WTC11 (cell line): ENCODE measurements at regions not wholly inside any gene's neighbourhood (a gene's known extent, or its start where the extent isn't known, plus 50 kb on each side); places are given as distances from the start of the nearest gene placed in this dataset.

Experiments used
- ATAC-seq: fragments of 200-7000 bp; cut with Tn5 transposase; 2 replicates; pipeline ENCODE4 v1.10.0; 2021; ENCODE audit warnings: mild to moderate bottlenecking, moderate library complexity
- CTCF ChIA-PET: fragments of 300-600 bp; sonication (Branson Sonifier 250); formaldehyde crosslinking; loops from one replicate; lab custom pipeline; 2021; ENCODE audit warnings: antibody characterized with exemption; lab: Charles Lee
- POLR2A ChIA-PET: fragments of 350-600 bp; sonication (Branson Sonifier 250); formaldehyde crosslinking; loops from one replicate; lab custom pipeline; 2021; ENCODE audit warnings: antibody characterized with exemption; lab: Charles Lee
- DNase-seq: peaks from one replicate; pipeline ENCODE4 v3.0.0; 2021; ENCODE audit warnings: low spot score
- H3K27ac Mint-ChIP-seq: 2 replicates; pipeline ENCODE4 v1.8.0; 2021; ENCODE audit warnings: mixed read lengths
- H3K27me3 Mint-ChIP-seq: 2 replicates; pipeline ENCODE4 v1.8.0; 2021; ENCODE audit warnings: low read depth, mild to moderate bottlenecking, moderate library complexity, mixed read lengths
- H3K36me3 Mint-ChIP-seq: 2 replicates; pipeline ENCODE4 v1.8.0; 2021; ENCODE audit warnings: mixed read lengths
- H3K4me1 Mint-ChIP-seq: 2 replicates; pipeline ENCODE4 v1.8.0; 2022; ENCODE audit warnings: mixed read lengths
- H3K4me3 Mint-ChIP-seq: 2 replicates; pipeline ENCODE4 v1.8.0; 2021; ENCODE audit warnings: mild to moderate bottlenecking, moderate library complexity, mixed read lengths
- H3K9me3 Mint-ChIP-seq: 2 replicates; pipeline ENCODE4 v1.8.0; 2021; ENCODE audit warnings: mixed read lengths
- E2F1 ChIP-seq: sonication (generic); formaldehyde crosslinking; IDR thresholded peaks from 2 replicates; pipeline ENCODE4 v1.8.0; 2022; ENCODE audit warnings: mild to moderate bottlenecking, missing genetic modification reagents
- EMX1 ChIP-seq: fragments of 250-450 bp; sonication (Bioruptor Pico); IDR thresholded peaks from 2 replicates; pipeline ENCODE4 v1.8.0; 2021; ENCODE audit warnings: mild to moderate bottlenecking
- ESRRA ChIP-seq: sonication (generic); formaldehyde crosslinking; IDR thresholded peaks from 2 replicates; pipeline ENCODE4 v1.8.1; 2022; ENCODE audit warnings: mild to moderate bottlenecking, missing genetic modification reagents, borderline replicate concordance
- HMGXB4 ChIP-seq: sonication (generic); formaldehyde crosslinking; IDR thresholded peaks from 2 replicates; pipeline ENCODE4 v1.8.1; 2023; ENCODE audit warnings: mild to moderate bottlenecking, moderate library complexity, missing genetic modification reagents
- IRF1 ChIP-seq: sonication (generic); formaldehyde crosslinking; IDR thresholded peaks from 2 replicates; pipeline ENCODE4 v1.8.0; 2023; ENCODE audit warnings: missing genetic modification reagents
- KAT7 ChIP-seq: sonication (generic); formaldehyde crosslinking; IDR thresholded peaks from 2 replicates; pipeline ENCODE4 v1.8.1; 2023; ENCODE audit warnings: missing genetic modification reagents, mild to moderate bottlenecking, borderline replicate concordance
- MXD4 ChIP-seq: fragments of 250-450 bp; sonication (Bioruptor Pico); IDR thresholded peaks from 2 replicates; pipeline ENCODE4 v1.8.0; 2021; ENCODE audit warnings: mild to moderate bottlenecking, moderate library complexity, borderline replicate concordance
- NFATC4 ChIP-seq: fragments of 250-450 bp; sonication (Bioruptor Pico); IDR thresholded peaks from 2 replicates; pipeline ENCODE4 v1.9.0; 2021; ENCODE audit warnings: mild to moderate bottlenecking
- NR3C1 ChIP-seq: sonication (generic); formaldehyde crosslinking; conservative IDR thresholded peaks from 2 replicates; pipeline ENCODE4 v1.8.1; 2023; ENCODE audit warnings: low read depth, mild to moderate bottlenecking, missing genetic modification reagents
- OVOL2 ChIP-seq: fragments of 250-450 bp; sonication (Bioruptor Pico); IDR thresholded peaks from 2 replicates; pipeline ENCODE4 v1.9.0; 2021; ENCODE audit warnings: mild to moderate bottlenecking, borderline replicate concordance
- RELA ChIP-seq: sonication (generic); formaldehyde crosslinking; IDR thresholded peaks from 2 replicates; pipeline ENCODE4 v1.8.1; 2022; ENCODE audit warnings: missing genetic modification reagents, mild to moderate bottlenecking, borderline replicate concordance
- TEAD1 ChIP-seq: sonication (generic); formaldehyde crosslinking; IDR thresholded peaks from 2 replicates; pipeline ENCODE4 v1.8.0; 2022; ENCODE audit warnings: mild to moderate bottlenecking, missing genetic modification reagents
- TP53 ChIP-seq: sonication (generic); formaldehyde crosslinking; IDR thresholded peaks from 2 replicates; pipeline ENCODE4 v1.8.1; 2023; ENCODE audit warnings: mild to moderate bottlenecking, missing genetic modification reagents
- ZNF138 ChIP-seq: sonication (generic); formaldehyde crosslinking; conservative IDR thresholded peaks from 2 replicates; pipeline ENCODE4 v1.8.1; 2022; ENCODE audit warnings: mild to moderate bottlenecking, moderate library complexity, missing genetic modification reagents
- TF ChIP-seq, protein P1 (sequence below): sonication (generic); formaldehyde crosslinking; IDR thresholded peaks from 2 replicates; pipeline ENCODE4 v1.8.0; 2023; ENCODE audit warnings: mild to moderate bottlenecking, missing genetic modification reagents
- TF ChIP-seq, protein P2 (sequence below): sonication (generic); formaldehyde crosslinking; IDR thresholded peaks from 2 replicates; pipeline ENCODE4 v1.8.0; 2022; ENCODE audit warnings: mild to moderate bottlenecking, missing genetic modification reagents
- TF ChIP-seq, protein P3 (sequence below): sonication (generic); formaldehyde crosslinking; IDR thresholded peaks from 2 replicates; pipeline ENCODE4 v1.8.1; 2022; ENCODE audit warnings: low read depth, missing genetic modification reagents, borderline replicate concordance
- TF ChIP-seq, protein P4 (sequence below): fragments of 250-450 bp; sonication (Bioruptor Pico); IDR thresholded peaks from 2 replicates; pipeline ENCODE4 v1.9.0; 2021; ENCODE audit warnings: mild to moderate bottlenecking

DNA sequence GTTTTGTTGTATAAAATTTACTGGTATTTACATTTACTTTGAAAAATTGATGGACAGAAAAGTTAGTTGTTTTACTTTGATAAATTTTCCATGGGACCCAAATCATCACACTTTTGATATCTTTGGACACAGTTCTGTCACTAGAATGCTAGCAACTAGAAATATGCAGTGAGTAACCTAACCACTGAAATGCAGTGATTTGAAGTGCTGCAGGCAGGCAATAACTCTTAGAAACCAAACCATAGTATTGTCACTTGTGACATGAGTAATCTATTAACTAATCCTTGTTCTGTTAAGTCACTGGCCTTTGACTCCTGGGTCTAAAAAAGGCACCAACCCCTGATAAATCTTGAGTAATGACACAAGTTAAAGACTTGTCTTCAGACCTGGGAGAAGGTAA lies 620.0 kb upstream of the ATXN8OS start:
- no peak overlapping the region for H3K4me3 Mint-ChIP-seq
- H3K36me3 Mint-ChIP-seq = peaks cover 54% of the 10 kb centered on the region
- H3K27ac Mint-ChIP-seq = no peak overlapping the region
- H3K9me3 Mint-ChIP-seq = peaks cover 82% of the 10 kb centered on the region
- TF ChIP-seq KAT7 (CRISPR knock-in tag) = no peak
- no peak for TF ChIP-seq IRF1
- TF ChIP-seq RELA (CRISPR knock-in tag) = no peak
- TF ChIP-seq, protein P1, sequence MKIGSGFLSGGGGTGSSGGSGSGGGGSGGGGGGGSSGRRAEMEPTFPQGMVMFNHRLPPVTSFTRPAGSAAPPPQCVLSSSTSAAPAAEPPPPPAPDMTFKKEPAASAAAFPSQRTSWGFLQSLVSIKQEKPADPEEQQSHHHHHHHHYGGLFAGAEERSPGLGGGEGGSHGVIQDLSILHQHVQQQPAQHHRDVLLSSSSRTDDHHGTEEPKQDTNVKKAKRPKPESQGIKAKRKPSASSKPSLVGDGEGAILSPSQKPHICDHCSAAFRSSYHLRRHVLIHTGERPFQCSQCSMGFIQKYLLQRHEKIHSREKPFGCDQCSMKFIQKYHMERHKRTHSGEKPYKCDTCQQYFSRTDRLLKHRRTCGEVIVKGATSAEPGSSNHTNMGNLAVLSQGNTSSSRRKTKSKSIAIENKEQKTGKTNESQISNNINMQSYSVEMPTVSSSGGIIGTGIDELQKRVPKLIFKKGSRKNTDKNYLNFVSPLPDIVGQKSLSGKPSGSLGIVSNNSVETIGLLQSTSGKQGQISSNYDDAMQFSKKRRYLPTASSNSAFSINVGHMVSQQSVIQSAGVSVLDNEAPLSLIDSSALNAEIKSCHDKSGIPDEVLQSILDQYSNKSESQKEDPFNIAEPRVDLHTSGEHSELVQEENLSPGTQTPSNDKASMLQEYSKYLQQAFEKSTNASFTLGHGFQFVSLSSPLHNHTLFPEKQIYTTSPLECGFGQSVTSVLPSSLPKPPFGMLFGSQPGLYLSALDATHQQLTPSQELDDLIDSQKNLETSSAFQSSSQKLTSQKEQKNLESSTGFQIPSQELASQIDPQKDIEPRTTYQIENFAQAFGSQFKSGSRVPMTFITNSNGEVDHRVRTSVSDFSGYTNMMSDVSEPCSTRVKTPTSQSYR (CRISPR knock-in tag) = no peak
- TF ChIP-seq, protein P2, sequence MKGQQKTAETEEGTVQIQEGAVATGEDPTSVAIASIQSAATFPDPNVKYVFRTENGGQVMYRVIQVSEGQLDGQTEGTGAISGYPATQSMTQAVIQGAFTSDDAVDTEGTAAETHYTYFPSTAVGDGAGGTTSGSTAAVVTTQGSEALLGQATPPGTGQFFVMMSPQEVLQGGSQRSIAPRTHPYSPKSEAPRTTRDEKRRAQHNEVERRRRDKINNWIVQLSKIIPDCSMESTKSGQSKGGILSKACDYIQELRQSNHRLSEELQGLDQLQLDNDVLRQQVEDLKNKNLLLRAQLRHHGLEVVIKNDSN (CRISPR knock-in tag) = no peak
- no peak for TF ChIP-seq HMGXB4 (CRISPR knock-in tag)
- TF ChIP-seq, protein P3, sequence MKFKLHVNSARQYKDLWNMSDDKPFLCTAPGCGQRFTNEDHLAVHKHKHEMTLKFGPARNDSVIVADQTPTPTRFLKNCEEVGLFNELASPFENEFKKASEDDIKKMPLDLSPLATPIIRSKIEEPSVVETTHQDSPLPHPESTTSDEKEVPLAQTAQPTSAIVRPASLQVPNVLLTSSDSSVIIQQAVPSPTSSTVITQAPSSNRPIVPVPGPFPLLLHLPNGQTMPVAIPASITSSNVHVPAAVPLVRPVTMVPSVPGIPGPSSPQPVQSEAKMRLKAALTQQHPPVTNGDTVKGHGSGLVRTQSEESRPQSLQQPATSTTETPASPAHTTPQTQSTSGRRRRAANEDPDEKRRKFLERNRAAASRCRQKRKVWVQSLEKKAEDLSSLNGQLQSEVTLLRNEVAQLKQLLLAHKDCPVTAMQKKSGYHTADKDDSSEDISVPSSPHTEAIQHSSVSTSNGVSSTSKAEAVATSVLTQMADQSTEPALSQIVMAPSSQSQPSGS (CRISPR knock-in tag) = no peak
- no peak for TF ChIP-seq E2F1 (CRISPR knock-in tag)
- TF ChIP-seq NFATC4 (CRISPR knock-in tag) = no peak
- TF ChIP-seq NR3C1 (CRISPR knock-in tag) = no peak
- TF ChIP-seq ESRRA (CRISPR knock-in tag) = no peak
- TF ChIP-seq MXD4 (CRISPR knock-in tag) = no peak
- TF ChIP-seq EMX1 (CRISPR knock-in tag) = no peak
- no peak for TF ChIP-seq ZNF138 (CRISPR knock-in tag)
- TF ChIP-seq, protein P4, sequence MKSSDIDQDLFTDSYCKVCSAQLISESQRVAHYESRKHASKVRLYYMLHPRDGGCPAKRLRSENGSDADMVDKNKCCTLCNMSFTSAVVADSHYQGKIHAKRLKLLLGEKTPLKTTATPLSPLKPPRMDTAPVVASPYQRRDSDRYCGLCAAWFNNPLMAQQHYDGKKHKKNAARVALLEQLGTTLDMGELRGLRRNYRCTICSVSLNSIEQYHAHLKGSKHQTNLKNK = no peak
- TF ChIP-seq OVOL2 (CRISPR knock-in tag) = no peak
- no peak for TF ChIP-seq TEAD1 (CRISPR knock-in tag)
- TF ChIP-seq TP53 (CRISPR knock-in tag) = no peak
- TF ChIP-seq, all 79 proteins: peak for 0
- POLR2A ChIA-PET = no interaction called here
- CTCF ChIA-PET = no interaction called here
- DNase-seq = no peak
- Mint-ChIP-seq H3K27me3 (peaks cover 2% of the 10 kb centered on the region; the same call in 1 of the 2 replicates), H3K4me1 (no peaks in the 10 kb centered on the region)
- no peak for ATAC-seq
